C4-2B (cell line): ENCODE measurements at regions not wholly inside any gene's neighbourhood (a gene's known extent, or its start where the extent isn't known, plus 50 kb on each side); places are given as distances from the start of the nearest gene placed in this dataset.

Source experiments
- H3K27ac ChIP-seq: fragments of 450-650 bp; 2 replicates; pipeline ENCODE4 v1.5.1; 2017
- CTCF ChIP-seq: fragments of 450-650 bp; conservative IDR thresholded peaks from 2 replicates; pipeline ENCODE4 v1.5.1; 2017; ENCODE audit warnings: mild to moderate bottlenecking
- ZFX ChIP-seq: fragments of 450-650 bp; IDR thresholded peaks from 2 replicates; pipeline ENCODE4 v1.6.1; 2017

- H3K27ac ChIP-seq, result no peak overlapping the region
- no peak for TF ChIP-seq CTCF
- no peak for TF ChIP-seq ZFX
Measured at GRCh38 chr1:29488086-29488793, 251.9 kb downstream of the PTPRU start.

- TF ChIP-seq ZFX (no peak), CTCF (no peak)
- no peak overlapping the region for H3K27ac ChIP-seq
Measured at GRCh38 chr1:29487291-29487690, 251.0 kb downstream of the PTPRU start.

GRCh38 chr1:29485096-29485925 lies 249.0 kb downstream of the PTPRU start:
- H3K27ac ChIP-seq, result no peak overlapping the region
- no peak for TF ChIP-seq ZFX
- no peak for TF ChIP-seq CTCF

- H3K27ac ChIP-seq, result no peak overlapping the region
- TF ChIP-seq CTCF (no peak), ZFX (no peak)
Measured at GRCh38 chr1:29482991-29483390, 246.7 kb downstream of the PTPRU start.

GRCh38 chr1:29482064-29482463 lies 245.7 kb downstream of the PTPRU start:
- H3K27ac ChIP-seq, result no peak overlapping the region
- no peak for TF ChIP-seq CTCF
- TF ChIP-seq ZFX, result no peak

GRCh38 chr1:29481031-29481430 lies 244.7 kb downstream of the PTPRU start:
- no peak for TF ChIP-seq ZFX
- no peak for TF ChIP-seq CTCF
- H3K27ac ChIP-seq, result no peak overlapping the region

- TF ChIP-seq ZFX (no peak), CTCF (no peak)
- H3K27ac ChIP-seq, result no peak overlapping the region
Measured at GRCh38 chr1:29478879-29479278, 242.6 kb downstream of the PTPRU start.
